HCT116 (cell line): ENCODE measurements at regions not wholly inside any gene's neighbourhood (a gene's known extent, or its start where the extent isn't known, plus 50 kb on each side); places are given as distances from the start of the nearest gene placed in this dataset.

ENCODE experiments used
- ATAC-seq: fragments of 200-7000 bp; cut with Tn5 transposase; 2 replicates; pipeline ENCODE4 v1.9.1; 2020; ENCODE audit warnings: mild to moderate bottlenecking, moderate library complexity
- BruUV-seq: library from RNA; stranded (reverse); fragments of 400-500 nt; replicated peaks from 2 replicates; lab custom pipeline; 2021; lab: Mats Ljungman, UMichigan
- CTCF ChIA-PET: fragments of 300-600 bp; sonication (Branson Sonifier 250); formaldehyde crosslinking; loops from one replicate; lab custom pipeline; 2021; ENCODE audit warnings: antibody characterized with exemption; lab: Charles Lee
- POLR2A ChIA-PET: fragments of 300-600, 350-600 bp; sonication (Branson Sonifier 250); formaldehyde crosslinking; loops from one replicate; lab custom pipeline; 2021; ENCODE audit warnings: antibody characterized with exemption; lab: Charles Lee
- RAD21 ChIA-PET, 2 experiments: fragments of 300-600 bp; sonication (Branson Sonifier 250); formaldehyde crosslinking; loops; one replicate each; lab custom pipeline; 2023; ENCODE audit warnings: low total read pairs in 2 of 2; ENCODE audit not compliant: uncharacterized antibody in 2 of 2, unreplicated experiment in 2 of 2, low non-redundant PET in 1 of 2; lab: Charles Lee
- DNase-seq: peaks from one replicate; pipeline ENCODE4 v3.0.0-alpha.2; 2010; ENCODE audit warnings: low read depth, low spot score
- H2AFZ ChIP-seq: fragments of 200-600 bp; shearing (Covaris generic), sonication (generic); 2 replicates; pipeline ENCODE4 v1.6.1; 2017; ENCODE audit warnings: low read depth, mixed run types, mixed read lengths, antibody characterized with exemption, low read length; ENCODE audit not compliant: poor library complexity, severe bottlenecking
- H3K27ac ChIP-seq: 2 replicates; pipeline ENCODE4 v1.5.1; 2012; ENCODE audit warnings: low read depth, low read length
- H3K27me3 ChIP-seq: fragments of 200-600 bp; sonication (generic); 2 replicates; pipeline ENCODE4 v1.6.1; 2016; ENCODE audit warnings: mixed run types, low read length, mixed read lengths; ENCODE audit not compliant: insufficient read depth
- H3K36me3 ChIP-seq, 2 experiments: fragments of 200-500 bp in 1 of 2; fragments of 200-600 bp in 1 of 2; sonication (Bioruptor generic) in 1 of 2; sonication (generic) in 1 of 2; 2 replicates each; pipeline versions ENCODE4 v1.5.1 to v1.6.1; 2014 to 2016; ENCODE audit warnings: low read length in 2 of 2, inconsistent platforms in 1 of 2, mixed read lengths in 1 of 2, mixed run types in 1 of 2; ENCODE audit not compliant: insufficient read depth in 2 of 2, control insufficient read depth in 1 of 2
- H3K4me1 ChIP-seq, 2 experiments: fragments of 200-600 bp in 1 of 2; sonication (generic) in 1 of 2; 2 replicates each; pipeline versions ENCODE4 v1.5.1 to v1.6.1; 2012 to 2017; ENCODE audit warnings: low read length in 2 of 2, inconsistent platforms in 1 of 2, mild to moderate bottlenecking in 1 of 2, mixed read lengths in 1 of 2, mixed run types in 1 of 2, moderate library complexity in 1 of 2; ENCODE audit not compliant: insufficient read depth in 2 of 2, control insufficient read depth in 1 of 2
- H3K4me2 ChIP-seq: fragments of 200-600 bp; sonication (generic); 2 replicates; pipeline ENCODE4 v1.6.1; 2017; ENCODE audit warnings: mixed run types, low read length, mixed read lengths
- H3K4me3 ChIP-seq, 2 experiments: fragments of 200-600 bp in 1 of 2; sonication (generic) in 1 of 2; replicated peaks in 1 of 2; 2 replicates each; pipeline ENCODE4 v1.5.1; 2011 to 2016; ENCODE audit warnings: low read length in 2 of 2, control low read depth in 1 of 2, low read depth in 1 of 2, mild to moderate bottlenecking in 1 of 2, mixed read lengths in 1 of 2, mixed run types in 1 of 2
- H3K79me2 ChIP-seq: fragments of 200-600 bp; sonication (generic); 2 replicates; pipeline ENCODE4 v1.6.1; 2017; ENCODE audit warnings: mild to moderate bottlenecking, mixed run types, low read length, moderate library complexity, mixed read lengths; ENCODE audit not compliant: insufficient read depth
- H3K9ac ChIP-seq: fragments of 200-600 bp; sonication (generic); 2 replicates; pipeline ENCODE4 v1.6.1; 2016; ENCODE audit warnings: low read length, mixed read lengths
- H3K9me2 ChIP-seq: fragments of 200-600 bp; sonication (generic), shearing (Covaris generic); 2 replicates; pipeline ENCODE4 v1.6.1; 2017; ENCODE audit warnings: mixed run types, mild to moderate bottlenecking, moderate library complexity; ENCODE audit not compliant: insufficient read depth
- H3K9me3 ChIP-seq, 2 experiments: fragments of 200-500 bp in 1 of 2; fragments of 200-600 bp in 1 of 2; sonication (Bioruptor generic) in 1 of 2; sonication (generic) in 1 of 2; 2 replicates each; pipeline ENCODE4 v1.6.1; 2014 to 2017; ENCODE audit warnings: low read length in 2 of 2, mixed read lengths in 2 of 2, inconsistent platforms in 1 of 2, low read depth in 1 of 2, mild to moderate bottlenecking in 1 of 2, mixed run types in 1 of 2, moderate library complexity in 1 of 2; ENCODE audit not compliant: control insufficient read depth in 1 of 2, insufficient read depth in 1 of 2
- H4K20me1 ChIP-seq: fragments of 200-600 bp; sonication (generic), shearing (Covaris generic); 2 replicates; pipeline ENCODE4 v1.6.1; 2017; ENCODE audit warnings: mixed run types, mild to moderate bottlenecking, moderate library complexity; ENCODE audit not compliant: insufficient read depth
- ATF3 ChIP-seq: IDR thresholded peaks from 2 replicates; pipeline ENCODE4 v1.6.1; 2012
- CBX3 ChIP-seq: IDR thresholded peaks from 2 replicates; pipeline ENCODE4 v1.6.1; 2012; ENCODE audit warnings: low read depth
- EGR1 ChIP-seq: IDR thresholded peaks from 2 replicates; pipeline ENCODE4 v1.6.1; 2012; ENCODE audit warnings: low read depth
- ELF1 ChIP-seq: IDR thresholded peaks from 2 replicates; pipeline ENCODE4 v1.6.1; 2012; ENCODE audit warnings: low read depth, borderline replicate concordance
- EZH2phosphoT487 ChIP-seq: fragments of 200-600 bp; IDR thresholded peaks from 2 replicates; pipeline ENCODE4 v1.6.1; 2018; ENCODE audit warnings: antibody characterized with exemption, borderline replicate concordance
- FOSL1 ChIP-seq: IDR thresholded peaks from 2 replicates; pipeline ENCODE4 v1.6.1; 2012; ENCODE audit warnings: low read depth
- MAX ChIP-seq: IDR thresholded peaks from 2 replicates; pipeline ENCODE4 v1.6.1; 2012
- POLR2AphosphoS5 ChIP-seq: IDR thresholded peaks from 2 replicates; pipeline ENCODE4 v1.6.1; 2011; ENCODE audit warnings: mild to moderate bottlenecking, low read depth, low read length, moderate library complexity
- REST ChIP-seq: IDR thresholded peaks from 2 replicates; pipeline ENCODE4 v1.6.1; 2012; ENCODE audit warnings: low read depth
- SIN3A ChIP-seq: IDR thresholded peaks from 2 replicates; pipeline ENCODE4 v1.6.1; 2012; ENCODE audit warnings: low read depth
- SP1 ChIP-seq: IDR thresholded peaks from 2 replicates; pipeline ENCODE4 v1.6.1; 2012; ENCODE audit warnings: low read depth
- ZNF274 ChIP-seq: fragments of 200-500 bp; sonication (Bioruptor generic); IDR thresholded peaks from 2 replicates; pipeline ENCODE4 v1.6.1; 2014; ENCODE audit warnings: mild to moderate bottlenecking, low read depth, low read length, inconsistent platforms
- intact Hi-C: fragments of 100-400 bp; cut with micrococcal nuclease; formaldehyde crosslinking; loops from 2 replicates; pipeline ENCODE4 v1.10.0; 2022
- TF ChIP-seq, protein P1 (sequence below), 3 experiments: fragments of 200-600 bp in 1 of 3; sonication (generic) in 1 of 3; IDR thresholded peaks in 2 of 3; conservative IDR thresholded peaks in 1 of 3; 2 replicates each; pipeline ENCODE4 v1.5.1; 2012 to 2017; ENCODE audit warnings: low read depth in 2 of 3, low read length in 2 of 3, antibody characterized with exemption in 1 of 3, borderline replicate concordance in 1 of 3, control low read depth in 1 of 3, mild to moderate bottlenecking in 1 of 3, mixed read lengths in 1 of 3, mixed run types in 1 of 3, moderate library complexity in 1 of 3; ENCODE audit not compliant: insufficient read depth in 1 of 3

- TF ChIP-seq EZH2phosphoT487, result no peak
- no peak for TF ChIP-seq CBX3
- no peak for TF ChIP-seq MAX
- TF ChIP-seq, protein P1, sequence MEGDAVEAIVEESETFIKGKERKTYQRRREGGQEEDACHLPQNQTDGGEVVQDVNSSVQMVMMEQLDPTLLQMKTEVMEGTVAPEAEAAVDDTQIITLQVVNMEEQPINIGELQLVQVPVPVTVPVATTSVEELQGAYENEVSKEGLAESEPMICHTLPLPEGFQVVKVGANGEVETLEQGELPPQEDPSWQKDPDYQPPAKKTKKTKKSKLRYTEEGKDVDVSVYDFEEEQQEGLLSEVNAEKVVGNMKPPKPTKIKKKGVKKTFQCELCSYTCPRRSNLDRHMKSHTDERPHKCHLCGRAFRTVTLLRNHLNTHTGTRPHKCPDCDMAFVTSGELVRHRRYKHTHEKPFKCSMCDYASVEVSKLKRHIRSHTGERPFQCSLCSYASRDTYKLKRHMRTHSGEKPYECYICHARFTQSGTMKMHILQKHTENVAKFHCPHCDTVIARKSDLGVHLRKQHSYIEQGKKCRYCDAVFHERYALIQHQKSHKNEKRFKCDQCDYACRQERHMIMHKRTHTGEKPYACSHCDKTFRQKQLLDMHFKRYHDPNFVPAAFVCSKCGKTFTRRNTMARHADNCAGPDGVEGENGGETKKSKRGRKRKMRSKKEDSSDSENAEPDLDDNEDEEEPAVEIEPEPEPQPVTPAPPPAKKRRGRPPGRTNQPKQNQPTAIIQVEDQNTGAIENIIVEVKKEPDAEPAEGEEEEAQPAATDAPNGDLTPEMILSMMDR (IDR thresholded peaks at IDR 0.05 in 2 of 3, conservative IDR thresholded peaks at IDR 0.05 in 1 of 3; ENCODE audit: borderline replicate concordance in 1 of 3, insufficient read depth in 1 of 3, low read depth in 2 of 3, low read length in 2 of 3), result peak; percentile 17 to 55 (median 53); a peak in 5 of 6 replicates
- POLR2A ChIA-PET, result no interaction called here
- H3K27me3 ChIP-seq, result no peaks in the 10 kb centered on the region; the same call in 1 of the 2 replicates
- H3K36me3 ChIP-seq, result no peaks in the 10 kb centered on the region
- no peaks in the 10 kb centered on the region for H4K20me1 ChIP-seq
- H3K9me2 ChIP-seq, result no peaks in the 10 kb centered on the region
- no peak overlapping the region for H2AFZ ChIP-seq
- H3K9me3 ChIP-seq, result no peaks in the 10 kb centered on the region
- no TSS peak for BruUV-seq
- no peaks in the 10 kb centered on the region for H3K4me1 ChIP-seq
- H3K4me2 ChIP-seq, result no peak overlapping the region
- CTCF ChIA-PET, result interaction anchor here (1.0 kb wide), 1 partner anchor 156 kb away, joined by 4 read pairs; no protein-coding TSS in a partner anchor
- H3K4me3 ChIP-seq, result no peak overlapping the region
- RAD21 ChIA-PET, result no interaction called here
- no peaks in the 10 kb centered on the region for H3K79me2 ChIP-seq
- H3K27ac ChIP-seq, result no peak overlapping the region
- intact Hi-C loops, result no loop called here
- H3K9ac ChIP-seq, result no peak overlapping the region
- peak; percentile 67 for ATAC-seq
- DNase-seq, result no peak
Measured at GRCh38 chr10:80855348-80855971, 317.8 kb downstream of the SH2D4B start.

GRCh38 chr10:80856186-80856585 is 318.5 kb downstream of the SH2D4B start:
- H2AFZ ChIP-seq, result no peak overlapping the region
- H3K79me2 ChIP-seq, result no peaks in the 10 kb centered on the region
- H3K9me2 ChIP-seq, result no peaks in the 10 kb centered on the region
- DNase-seq (no peak), ATAC-seq (no peak)
- H3K9ac ChIP-seq, result no peak overlapping the region
- CTCF ChIA-PET, result interaction anchor here (1.0 kb wide), 1 partner anchor 25 kb away, joined by 3 read pairs; no protein-coding TSS in a partner anchor
- H3K36me3 ChIP-seq, result no peaks in the 10 kb centered on the region
- no peaks in the 10 kb centered on the region for H3K4me1 ChIP-seq
- RAD21 ChIA-PET, result no interaction called here
- no peaks in the 10 kb centered on the region; the same call in 1 of the 2 replicates for H3K27me3 ChIP-seq
- H3K27ac ChIP-seq, result no peak overlapping the region
- no TSS peak for BruUV-seq
- no peaks in the 10 kb centered on the region for H3K9me3 ChIP-seq
- intact Hi-C loops, result no loop called here
- no peak overlapping the region for H3K4me3 ChIP-seq
- H3K4me2 ChIP-seq, result no peak overlapping the region
- no peaks in the 10 kb centered on the region for H4K20me1 ChIP-seq
- POLR2A ChIA-PET, result no interaction called here
- no peak for TF ChIP-seq EZH2phosphoT487
- TF ChIP-seq ATF3, result no peak
- TF ChIP-seq ZNF274, result no peak
- no peak for TF ChIP-seq MAX
- no peak for TF ChIP-seq EGR1
- no peak for TF ChIP-seq SP1
- no peak for TF ChIP-seq POLR2AphosphoS5
- no peak for TF ChIP-seq REST
- TF ChIP-seq SIN3A, result no peak
- TF ChIP-seq FOSL1, result no peak
- no peak for TF ChIP-seq ELF1
